Testis (tissue), 2 donors: ENCODE measurements at regions not wholly inside any gene's neighbourhood (a gene's known extent, or its start where the extent isn't known, plus 50 kb on each side); places are given as distances from the start of the nearest gene placed in this dataset.

Source experiments
- POLR2A ChIP-seq: fragments of 450-650 bp; IDR thresholded peaks from one replicate; pipeline ENCODE4 v1.6.1; 2017; ENCODE audit warnings: antibody characterized with exemption, mild to moderate bottlenecking, moderate library complexity
- TF ChIP-seq, protein P1 (sequence below), 3 experiments: fragments of 450-650 bp in 2 of 3; fragments of 200-600 bp in 1 of 3; sonication (generic) in 1 of 3; IDR thresholded peaks; one replicate each; pipeline ENCODE4 v1.5.1; 2016 to 2019; ENCODE audit warnings: antibody characterized with exemption in 3 of 3, mild to moderate bottlenecking in 2 of 3, moderate library complexity in 1 of 3

DNA sequence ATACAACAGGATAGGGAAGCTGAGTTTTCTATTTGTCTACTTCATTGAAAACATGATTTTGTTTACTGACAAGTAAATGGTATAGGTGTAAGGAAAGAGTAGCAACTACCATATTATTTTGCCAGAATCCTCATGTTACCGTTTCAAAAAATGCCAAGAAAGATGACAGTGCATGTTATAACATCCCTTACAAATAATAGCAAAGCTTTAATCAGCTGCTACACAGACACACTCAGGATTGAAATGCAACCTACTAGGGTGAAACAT is 331.5 kb downstream of the CHRM3 start:
- TF ChIP-seq, protein P1, sequence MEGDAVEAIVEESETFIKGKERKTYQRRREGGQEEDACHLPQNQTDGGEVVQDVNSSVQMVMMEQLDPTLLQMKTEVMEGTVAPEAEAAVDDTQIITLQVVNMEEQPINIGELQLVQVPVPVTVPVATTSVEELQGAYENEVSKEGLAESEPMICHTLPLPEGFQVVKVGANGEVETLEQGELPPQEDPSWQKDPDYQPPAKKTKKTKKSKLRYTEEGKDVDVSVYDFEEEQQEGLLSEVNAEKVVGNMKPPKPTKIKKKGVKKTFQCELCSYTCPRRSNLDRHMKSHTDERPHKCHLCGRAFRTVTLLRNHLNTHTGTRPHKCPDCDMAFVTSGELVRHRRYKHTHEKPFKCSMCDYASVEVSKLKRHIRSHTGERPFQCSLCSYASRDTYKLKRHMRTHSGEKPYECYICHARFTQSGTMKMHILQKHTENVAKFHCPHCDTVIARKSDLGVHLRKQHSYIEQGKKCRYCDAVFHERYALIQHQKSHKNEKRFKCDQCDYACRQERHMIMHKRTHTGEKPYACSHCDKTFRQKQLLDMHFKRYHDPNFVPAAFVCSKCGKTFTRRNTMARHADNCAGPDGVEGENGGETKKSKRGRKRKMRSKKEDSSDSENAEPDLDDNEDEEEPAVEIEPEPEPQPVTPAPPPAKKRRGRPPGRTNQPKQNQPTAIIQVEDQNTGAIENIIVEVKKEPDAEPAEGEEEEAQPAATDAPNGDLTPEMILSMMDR (IDR thresholded peaks at IDR 0.05) = no peak
- TF ChIP-seq POLR2A = no peak
